SK-N-SH treated with all-trans-retinoic acid at 6 μM for 48 hours (cell line): ENCODE measurements at regions not wholly inside any gene's neighbourhood (a gene's known extent, or its start where the extent isn't known, plus 50 kb on each side); places are given as distances from the start of the nearest gene placed in this dataset.

Experiments
- ATAC-seq: fragments of 200-7000 bp; cut with Tn5 transposase; 3 replicates; pipeline ENCODE4 v1.9.1; 2020; ENCODE audit warnings: mild to moderate bottlenecking, moderate library complexity
- ARNTL ChIP-seq: fragments of 450-650 bp; formaldehyde crosslinking; IDR thresholded peaks from 2 replicates; pipeline ENCODE4 v1.5.0; 2020; ENCODE audit warnings: low read depth, mild to moderate bottlenecking, moderate library complexity, borderline replicate concordance
- BACH2 ChIP-seq: fragments of 250-450 bp; sonication (Bioruptor Pico); IDR thresholded peaks from 2 replicates; pipeline ENCODE4 v1.9.0; 2021; ENCODE audit warnings: mild to moderate bottlenecking, borderline replicate concordance
- CSDC2 ChIP-seq: fragments of 250-450 bp; sonication (Bioruptor Pico); IDR thresholded peaks from 2 replicates; pipeline ENCODE4 v1.5.0; 2020; ENCODE audit warnings: mild to moderate bottlenecking, moderate library complexity
- ESRRG ChIP-seq: fragments of 250-450 bp; sonication (Bioruptor Pico); IDR thresholded peaks from 2 replicates; pipeline ENCODE4 v1.6.1; 2021; ENCODE audit warnings: mild to moderate bottlenecking
- GLIS3 ChIP-seq: fragments of 250-450 bp; sonication (Bioruptor Pico); IDR thresholded peaks from 2 replicates; pipeline ENCODE4 v1.5.0; 2020; ENCODE audit warnings: mild to moderate bottlenecking, moderate library complexity
- ISL1 ChIP-seq: fragments of 250-450 bp; sonication (Bioruptor Pico); IDR thresholded peaks from 2 replicates; pipeline ENCODE4 v2.1.2; 2022; ENCODE audit warnings: mild to moderate bottlenecking, moderate library complexity
- OSR1 ChIP-seq: fragments of 250-450 bp; sonication (Bioruptor Pico); IDR thresholded peaks from 2 replicates; pipeline ENCODE4 v1.8.0; 2022; ENCODE audit warnings: moderate library complexity, mild to moderate bottlenecking, inconsistent platforms
- PPARA ChIP-seq: fragments of 250-450 bp; sonication (Bioruptor Pico); IDR thresholded peaks from 2 replicates; pipeline ENCODE4 v1.5.0; 2020; ENCODE audit warnings: mild to moderate bottlenecking, borderline replicate concordance
- RARB ChIP-seq: fragments of 250-450 bp; sonication (Bioruptor Pico); IDR thresholded peaks from 2 replicates; pipeline ENCODE4 v1.8.0; 2021; ENCODE audit warnings: mild to moderate bottlenecking, moderate library complexity
- SNAI2 ChIP-seq: fragments of 250-450 bp; sonication (Bioruptor Pico); IDR thresholded peaks from 2 replicates; pipeline ENCODE4 v1.5.0; 2020; ENCODE audit warnings: mild to moderate bottlenecking, moderate library complexity
- TCF4 ChIP-seq: fragments of 250-450 bp; sonication (Bioruptor Pico); IDR thresholded peaks from 2 replicates; pipeline ENCODE4 v1.8.0; 2021; ENCODE audit warnings: mild to moderate bottlenecking, moderate library complexity, borderline replicate concordance
- TOX ChIP-seq: fragments of 250-450 bp; sonication (Bioruptor Pico); IDR thresholded peaks from 2 replicates; pipeline ENCODE4 v1.8.0; 2021; ENCODE audit warnings: mild to moderate bottlenecking, moderate library complexity, borderline replicate concordance
- ZC3H10 ChIP-seq: fragments of 250-450 bp; sonication (Bioruptor Pico); IDR thresholded peaks from 2 replicates; pipeline ENCODE4 v1.5.1; 2021; ENCODE audit warnings: mild to moderate bottlenecking, moderate library complexity
- ZFP3 ChIP-seq: fragments of 250-450 bp; sonication (Bioruptor Pico); IDR thresholded peaks from 2 replicates; pipeline ENCODE4 v1.5.0; 2020; ENCODE audit warnings: mild to moderate bottlenecking, moderate library complexity
- ZFP30 ChIP-seq: fragments of 450-650 bp; formaldehyde crosslinking; IDR thresholded peaks from 2 replicates; pipeline ENCODE4 v1.5.0; 2022; ENCODE audit warnings: mild to moderate bottlenecking, moderate library complexity
- ZNF565 ChIP-seq: fragments of 450-650 bp; formaldehyde crosslinking; conservative IDR thresholded peaks from 2 replicates; pipeline ENCODE4 v1.5.0; 2020; ENCODE audit warnings: low read depth, mild to moderate bottlenecking, moderate library complexity
- ZNF70 ChIP-seq: fragments of 450-650 bp; formaldehyde crosslinking; IDR thresholded peaks from 2 replicates; pipeline ENCODE4 v1.5.0; 2020; ENCODE audit warnings: mild to moderate bottlenecking, moderate library complexity
- ZNF8 ChIP-seq: fragments of 450-650 bp; formaldehyde crosslinking; IDR thresholded peaks from 2 replicates; pipeline ENCODE4 v1.5.0; 2020; ENCODE audit warnings: mild to moderate bottlenecking, moderate library complexity
- TF ChIP-seq, protein P1 (sequence below): fragments of 250-450 bp; sonication (Bioruptor Pico); IDR thresholded peaks from 2 replicates; pipeline ENCODE4 v1.8.0; 2021; ENCODE audit warnings: low read depth, mild to moderate bottlenecking, moderate library complexity, borderline replicate concordance
- TF ChIP-seq, protein P2 (sequence below): fragments of 250-450 bp; sonication (Bioruptor Pico); IDR thresholded peaks from 2 replicates; pipeline ENCODE4 v1.5.1; 2021; ENCODE audit warnings: mild to moderate bottlenecking, moderate library complexity
- TF ChIP-seq, protein P3 (sequence below): fragments of 250-450 bp; sonication (Bioruptor Pico); IDR thresholded peaks from 2 replicates; pipeline ENCODE4 v1.5.1; 2020; ENCODE audit warnings: low read depth, mild to moderate bottlenecking, moderate library complexity
- TF ChIP-seq, protein P4 (sequence below): fragments of 250-450 bp; sonication (Bioruptor Pico); IDR thresholded peaks from 2 replicates; pipeline ENCODE4 v1.8.0; 2020; ENCODE audit warnings: mild to moderate bottlenecking, moderate library complexity, borderline replicate concordance
- TF ChIP-seq, protein P5 (sequence below): fragments of 250-450 bp; sonication (Bioruptor Pico); IDR thresholded peaks from 2 replicates; pipeline ENCODE4 v1.5.0; 2020; ENCODE audit warnings: mild to moderate bottlenecking, moderate library complexity

DNA sequence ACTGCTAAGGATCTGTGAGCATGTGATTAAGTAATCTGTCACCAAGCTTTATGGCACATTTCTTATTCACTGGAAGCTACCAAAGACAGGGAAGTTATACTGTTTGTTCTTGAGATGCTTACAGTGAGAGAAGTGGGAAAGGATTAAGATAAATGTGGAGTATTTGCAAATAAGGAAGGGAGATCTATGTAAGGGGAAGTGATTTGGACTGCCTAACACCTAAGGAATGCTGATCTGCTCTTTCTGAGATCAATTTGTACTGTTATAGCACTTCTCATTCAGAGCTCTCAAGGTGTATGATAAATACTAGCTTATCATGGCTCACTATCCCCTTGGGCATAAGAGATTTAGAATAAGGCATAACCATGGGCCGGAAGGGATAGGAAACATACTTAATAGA, 80.0 kb upstream of the NTRK2 start:
- ATAC-seq = no peak
- no peak for TF ChIP-seq CSDC2 (CRISPR knock-in tag)
- TF ChIP-seq ZNF8 = no peak
- TF ChIP-seq RARB (CRISPR knock-in tag) = no peak
- TF ChIP-seq, protein P1, sequence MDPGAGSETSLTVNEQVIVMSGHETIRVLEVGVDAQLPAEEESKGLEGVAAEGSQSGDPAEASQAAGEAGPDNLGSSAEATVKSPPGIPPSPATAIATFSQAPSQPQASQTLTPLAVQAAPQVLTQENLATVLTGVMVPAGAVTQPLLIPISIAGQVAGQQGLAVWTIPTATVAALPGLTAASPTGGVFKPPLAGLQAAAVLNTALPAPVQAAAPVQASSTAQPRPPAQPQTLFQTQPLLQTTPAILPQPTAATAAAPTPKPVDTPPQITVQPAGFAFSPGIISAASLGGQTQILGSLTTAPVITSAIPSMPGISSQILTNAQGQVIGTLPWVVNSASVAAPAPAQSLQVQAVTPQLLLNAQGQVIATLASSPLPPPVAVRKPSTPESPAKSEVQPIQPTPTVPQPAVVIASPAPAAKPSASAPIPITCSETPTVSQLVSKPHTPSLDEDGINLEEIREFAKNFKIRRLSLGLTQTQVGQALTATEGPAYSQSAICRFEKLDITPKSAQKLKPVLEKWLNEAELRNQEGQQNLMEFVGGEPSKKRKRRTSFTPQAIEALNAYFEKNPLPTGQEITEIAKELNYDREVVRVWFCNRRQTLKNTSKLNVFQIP = no peak
- TF ChIP-seq OSR1 = no peak
- TF ChIP-seq ISL1 (CRISPR knock-in tag) = no peak
- TF ChIP-seq ZFP30 (CRISPR knock-in tag) = no peak
- TF ChIP-seq, protein P2, sequence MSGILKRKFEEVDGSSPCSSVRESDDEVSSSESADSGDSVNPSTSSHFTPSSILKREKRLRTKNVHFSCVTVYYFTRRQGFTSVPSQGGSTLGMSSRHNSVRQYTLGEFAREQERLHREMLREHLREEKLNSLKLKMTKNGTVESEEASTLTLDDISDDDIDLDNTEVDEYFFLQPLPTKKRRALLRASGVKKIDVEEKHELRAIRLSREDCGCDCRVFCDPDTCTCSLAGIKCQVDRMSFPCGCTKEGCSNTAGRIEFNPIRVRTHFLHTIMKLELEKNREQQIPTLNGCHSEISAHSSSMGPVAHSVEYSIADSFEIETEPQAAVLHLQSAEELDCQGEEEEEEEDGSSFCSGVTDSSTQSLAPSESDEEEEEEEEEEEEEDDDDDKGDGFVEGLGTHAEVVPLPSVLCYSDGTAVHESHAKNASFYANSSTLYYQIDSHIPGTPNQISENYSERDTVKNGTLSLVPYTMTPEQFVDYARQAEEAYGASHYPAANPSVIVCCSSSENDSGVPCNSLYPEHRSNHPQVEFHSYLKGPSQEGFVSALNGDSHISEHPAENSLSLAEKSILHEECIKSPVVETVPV (CRISPR knock-in tag) = no peak
- no peak for TF ChIP-seq ZNF565
- TF ChIP-seq PPARA = no peak
- TF ChIP-seq GLIS3 = no peak
- TF ChIP-seq, protein P3, sequence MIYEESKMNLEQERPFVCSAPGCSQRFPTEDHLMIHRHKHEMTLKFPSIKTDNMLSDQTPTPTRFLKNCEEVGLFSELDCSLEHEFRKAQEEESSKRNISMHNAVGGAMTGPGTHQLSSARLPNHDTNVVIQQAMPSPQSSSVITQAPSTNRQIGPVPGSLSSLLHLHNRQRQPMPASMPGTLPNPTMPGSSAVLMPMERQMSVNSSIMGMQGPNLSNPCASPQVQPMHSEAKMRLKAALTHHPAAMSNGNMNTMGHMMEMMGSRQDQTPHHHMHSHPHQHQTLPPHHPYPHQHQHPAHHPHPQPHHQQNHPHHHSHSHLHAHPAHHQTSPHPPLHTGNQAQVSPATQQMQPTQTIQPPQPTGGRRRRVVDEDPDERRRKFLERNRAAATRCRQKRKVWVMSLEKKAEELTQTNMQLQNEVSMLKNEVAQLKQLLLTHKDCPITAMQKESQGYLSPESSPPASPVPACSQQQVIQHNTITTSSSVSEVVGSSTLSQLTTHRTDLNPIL (CRISPR knock-in tag) = no peak
- TF ChIP-seq ZC3H10 (CRISPR knock-in tag) = no peak
- TF ChIP-seq ARNTL (CRISPR knock-in tag) = no peak
- no peak for TF ChIP-seq ZFP3 (CRISPR knock-in tag)
- no peak for TF ChIP-seq ESRRG
- no peak for TF ChIP-seq TOX (CRISPR knock-in tag)
- TF ChIP-seq SNAI2 (CRISPR knock-in tag) = no peak
- TF ChIP-seq, all 23 proteins: peak for 0

DNA sequence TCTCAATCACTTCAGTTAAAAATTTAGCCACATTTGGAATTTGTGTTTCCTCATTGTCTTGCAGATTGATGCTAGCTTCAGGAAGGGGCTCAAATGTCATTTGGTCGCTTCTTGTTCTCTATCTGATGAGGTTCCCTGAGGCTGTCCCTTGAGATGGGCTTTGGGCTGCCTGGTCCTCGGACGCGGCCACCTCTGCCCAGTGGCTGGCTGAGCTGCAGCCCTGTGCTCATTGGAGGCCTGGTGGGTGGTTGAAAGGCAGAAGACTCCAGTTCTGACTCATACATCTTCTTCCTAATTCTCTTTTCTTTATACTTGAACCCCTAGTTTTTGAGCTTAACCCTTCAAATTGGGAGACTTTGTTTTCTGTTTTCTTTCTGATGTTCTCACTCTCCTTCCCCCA, 78.8 kb upstream of the NTRK2 start:
- no peak for ATAC-seq
- TF ChIP-seq ARNTL (CRISPR knock-in tag) (no peak), ZFP3 (CRISPR knock-in tag) (no peak), ZNF565 (no peak), GLIS3 (no peak), OSR1 (no peak), BACH2 (CRISPR knock-in tag) (no peak), TOX (CRISPR knock-in tag) (no peak), ZNF8 (no peak), ZNF70 (no peak), ZC3H10 (CRISPR knock-in tag) (no peak), TCF4 (CRISPR knock-in tag) (no peak), SNAI2 (CRISPR knock-in tag) (no peak), CSDC2 (CRISPR knock-in tag) (no peak), PPARA (no peak), ISL1 (CRISPR knock-in tag) (no peak), ESRRG (no peak)
- TF ChIP-seq, protein P4, sequence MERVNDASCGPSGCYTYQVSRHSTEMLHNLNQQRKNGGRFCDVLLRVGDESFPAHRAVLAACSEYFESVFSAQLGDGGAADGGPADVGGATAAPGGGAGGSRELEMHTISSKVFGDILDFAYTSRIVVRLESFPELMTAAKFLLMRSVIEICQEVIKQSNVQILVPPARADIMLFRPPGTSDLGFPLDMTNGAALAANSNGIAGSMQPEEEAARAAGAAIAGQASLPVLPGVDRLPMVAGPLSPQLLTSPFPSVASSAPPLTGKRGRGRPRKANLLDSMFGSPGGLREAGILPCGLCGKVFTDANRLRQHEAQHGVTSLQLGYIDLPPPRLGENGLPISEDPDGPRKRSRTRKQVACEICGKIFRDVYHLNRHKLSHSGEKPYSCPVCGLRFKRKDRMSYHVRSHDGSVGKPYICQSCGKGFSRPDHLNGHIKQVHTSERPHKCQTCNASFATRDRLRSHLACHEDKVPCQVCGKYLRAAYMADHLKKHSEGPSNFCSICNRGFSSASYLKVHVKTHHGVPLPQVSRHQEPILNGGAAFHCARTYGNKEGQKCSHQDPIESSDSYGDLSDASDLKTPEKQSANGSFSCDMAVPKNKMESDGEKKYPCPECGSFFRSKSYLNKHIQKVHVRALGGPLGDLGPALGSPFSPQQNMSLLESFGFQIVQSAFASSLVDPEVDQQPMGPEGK (CRISPR knock-in tag) = no peak
- TF ChIP-seq, protein P5, sequence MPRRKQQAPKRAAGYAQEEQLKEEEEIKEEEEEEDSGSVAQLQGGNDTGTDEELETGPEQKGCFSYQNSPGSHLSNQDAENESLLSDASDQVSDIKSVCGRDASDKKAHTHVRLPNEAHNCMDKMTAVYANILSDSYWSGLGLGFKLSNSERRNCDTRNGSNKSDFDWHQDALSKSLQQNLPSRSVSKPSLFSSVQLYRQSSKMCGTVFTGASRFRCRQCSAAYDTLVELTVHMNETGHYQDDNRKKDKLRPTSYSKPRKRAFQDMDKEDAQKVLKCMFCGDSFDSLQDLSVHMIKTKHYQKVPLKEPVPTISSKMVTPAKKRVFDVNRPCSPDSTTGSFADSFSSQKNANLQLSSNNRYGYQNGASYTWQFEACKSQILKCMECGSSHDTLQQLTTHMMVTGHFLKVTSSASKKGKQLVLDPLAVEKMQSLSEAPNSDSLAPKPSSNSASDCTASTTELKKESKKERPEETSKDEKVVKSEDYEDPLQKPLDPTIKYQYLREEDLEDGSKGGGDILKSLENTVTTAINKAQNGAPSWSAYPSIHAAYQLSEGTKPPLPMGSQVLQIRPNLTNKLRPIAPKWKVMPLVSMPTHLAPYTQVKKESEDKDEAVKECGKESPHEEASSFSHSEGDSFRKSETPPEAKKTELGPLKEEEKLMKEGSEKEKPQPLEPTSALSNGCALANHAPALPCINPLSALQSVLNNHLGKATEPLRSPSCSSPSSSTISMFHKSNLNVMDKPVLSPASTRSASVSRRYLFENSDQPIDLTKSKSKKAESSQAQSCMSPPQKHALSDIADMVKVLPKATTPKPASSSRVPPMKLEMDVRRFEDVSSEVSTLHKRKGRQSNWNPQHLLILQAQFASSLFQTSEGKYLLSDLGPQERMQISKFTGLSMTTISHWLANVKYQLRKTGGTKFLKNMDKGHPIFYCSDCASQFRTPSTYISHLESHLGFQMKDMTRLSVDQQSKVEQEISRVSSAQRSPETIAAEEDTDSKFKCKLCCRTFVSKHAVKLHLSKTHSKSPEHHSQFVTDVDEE (CRISPR knock-in tag) = no peak
- TF ChIP-seq, protein P3 (CRISPR knock-in tag) = no peak
- TF ChIP-seq, protein P2 (CRISPR knock-in tag) = no peak
